Smooth muscle cell (in vitro differentiated cells): ENCODE measurements at regions not wholly inside any gene's neighbourhood (a gene's known extent, or its start where the extent isn't known, plus 50 kb on each side); places are given as distances from the start of the nearest gene placed in this dataset.
"Not testable (repeated sequence)": the region's sequence is repeated elsewhere in the genome, so short reads cannot be mapped to it uniquely, and the experiment has no call there.

ENCODE experiments used
- DNase-seq: peaks from one replicate; lab custom pipeline; 2025; ENCODE audit not compliant: unreplicated experiment; lab: John Stamatoyannopoulos, UW
- H2AFZ ChIP-seq: fragments of 200-600 bp; sonication (generic); 2 replicates; pipeline ENCODE4 v1.6.0; 2016; ENCODE audit warnings: antibody characterized with exemption, low read depth, mild to moderate bottlenecking
- H3F3A ChIP-seq: fragments of 200-600 bp; sonication (generic); 2 replicates; pipeline ENCODE4 v1.6.0; 2017; ENCODE audit warnings: antibody characterized with exemption, low read depth
- H3K27ac ChIP-seq: fragments of 200-600 bp; sonication (generic); 2 replicates; pipeline ENCODE4 v1.5.1; 2016; ENCODE audit warnings: low read depth, mild to moderate bottlenecking
- H3K27me3 ChIP-seq: fragments of 200-600 bp; sonication (generic); 2 replicates; pipeline ENCODE4 v1.6.1; 2016; ENCODE audit warnings: low read depth, mild to moderate bottlenecking
- H3K36me3 ChIP-seq: fragments of 200-600 bp; sonication (generic); 2 replicates; pipeline ENCODE4 v1.5.1; 2016; ENCODE audit warnings: low read depth
- H3K4me1 ChIP-seq: fragments of 200-600 bp; sonication (generic); 2 replicates; pipeline ENCODE4 v1.5.1; 2016; ENCODE audit warnings: low read depth
- H3K4me2 ChIP-seq: fragments of 200-600 bp; sonication (generic); 2 replicates; pipeline ENCODE4 v1.6.0; 2016; ENCODE audit warnings: mild to moderate bottlenecking
- H3K4me3 ChIP-seq: fragments of 200-600 bp; sonication (generic); 2 replicates; pipeline ENCODE4 v1.5.1; 2016; ENCODE audit warnings: mild to moderate bottlenecking
- H3K79me2 ChIP-seq: fragments of 200-600 bp; sonication (generic); 2 replicates; pipeline ENCODE4 v1.6.0; 2016; ENCODE audit warnings: low read depth, mild to moderate bottlenecking
- H3K9ac ChIP-seq: fragments of 200-600 bp; sonication (generic); 2 replicates; pipeline ENCODE4 v1.6.0; 2016; ENCODE audit warnings: low read depth
- H3K9me3 ChIP-seq: fragments of 200-600 bp; sonication (generic); replicated peaks from 2 replicates; pipeline ENCODE4 v1.5.1; 2016; ENCODE audit warnings: low read depth
- H4K20me1 ChIP-seq: fragments of 200-600 bp; sonication (generic); 2 replicates; pipeline ENCODE4 v1.6.0; 2016; ENCODE audit warnings: low read depth
- CTCF ChIP-seq: fragments of 200-600 bp; sonication (generic); IDR thresholded peaks from 2 replicates; pipeline ENCODE4 v1.5.1; 2017; ENCODE audit warnings: borderline replicate concordance, mild to moderate bottlenecking, antibody characterized with exemption; ENCODE audit not compliant: insufficient read depth, poor library complexity, severe bottlenecking
- WGBS: methylation state at CpG from one replicate; pipeline ENCODE4 v1.1.7; 2016; ENCODE audit warnings: low lambda C conversion rate; 5-methylcytosine and 5-hydroxymethylcytosine counted together

- no peak for DNase-seq
- H3K4me1 ChIP-seq: no peaks in the 10 kb centered on the region
- H3K9me3 ChIP-seq: no peaks in the 10 kb centered on the region
- WGBS: 0% methylated on average over 1 of the region's 1 CpG
- H2AFZ ChIP-seq: no peak overlapping the region
- no peaks in the 10 kb centered on the region for H3K36me3 ChIP-seq
- H3K4me3 ChIP-seq: no peak overlapping the region
- no peak overlapping the region for H3K27ac ChIP-seq
- H3K9ac ChIP-seq: no peak overlapping the region
- H4K20me1 ChIP-seq: no peaks in the 10 kb centered on the region
- no peak for TF ChIP-seq CTCF
- no peaks in the 10 kb centered on the region for H3K27me3 ChIP-seq
- H3K4me2 ChIP-seq: no peak overlapping the region
- H3F3A ChIP-seq: no peaks in the 10 kb centered on the region
- no peaks in the 10 kb centered on the region for H3K79me2 ChIP-seq
Observed at GRCh38 chr5:30498972-30499371, 694.5 kb upstream of the CDH6 start.

- not testable (repeated sequence) for H3K9me3 ChIP-seq, H4K20me1 ChIP-seq, DNase-seq, H3K36me3 ChIP-seq, H3K9ac ChIP-seq, H3F3A ChIP-seq, H3K4me3 ChIP-seq, H3K27me3 ChIP-seq, H3K27ac ChIP-seq, H3K4me2 ChIP-seq, H2AFZ ChIP-seq, H3K79me2 ChIP-seq, H3K4me1 ChIP-seq
- WGBS: 94% methylated on average over 3 of the region's 3 CpGs
Observed at GRCh38 chr5:30498509-30498908, 695.0 kb upstream of the CDH6 start.

- DNase-seq, H4K20me1 ChIP-seq, H3K9ac ChIP-seq, H3K79me2 ChIP-seq, H3K4me2 ChIP-seq, H2AFZ ChIP-seq, H3K36me3 ChIP-seq, H3K4me3 ChIP-seq, H3K27me3 ChIP-seq, H3K27ac ChIP-seq, H3K4me1 ChIP-seq, H3K9me3 ChIP-seq, H3F3A ChIP-seq: not testable (repeated sequence)
- 91% methylated on average over 5 of the region's 7 CpGs for WGBS
Observed at GRCh38 chr5:30494113-30494512, 699.4 kb upstream of the CDH6 start.

- Histone ChIP-seq H4K20me1 (no peaks in the 10 kb centered on the region), H3K9ac (no peak overlapping the region), H3K27ac (no peak overlapping the region), H3K9me3 (no peaks in the 10 kb centered on the region), H2AFZ (no peak overlapping the region), H3F3A (no peaks in the 10 kb centered on the region), H3K27me3 (no peaks in the 10 kb centered on the region), H3K4me3 (no peak overlapping the region), H3K4me2 (no peak overlapping the region), H3K4me1 (no peaks in the 10 kb centered on the region), H3K36me3 (no peaks in the 10 kb centered on the region), H3K79me2 (no peaks in the 10 kb centered on the region)
- TF ChIP-seq CTCF: no peak
- DNase-seq: no peak
Observed at GRCh38 chr5:30479104-30479503, 714.4 kb upstream of the CDH6 start.

GRCh38 chr5:30475429-30475828 lies 718.1 kb upstream of the CDH6 start:
- H3K4me1 ChIP-seq: no peaks in the 10 kb centered on the region
- TF ChIP-seq CTCF: no peak
- DNase-seq: no peak
- H3K4me3 ChIP-seq: no peak overlapping the region
- H3K4me2 ChIP-seq: no peak overlapping the region
- no peaks in the 10 kb centered on the region for H3K9me3 ChIP-seq
- H4K20me1 ChIP-seq: no peaks in the 10 kb centered on the region
- H3K27me3 ChIP-seq: no peaks in the 10 kb centered on the region
- H3K9ac ChIP-seq: no peak overlapping the region
- H3K36me3 ChIP-seq: no peaks in the 10 kb centered on the region
- no peak overlapping the region for H2AFZ ChIP-seq
- H3K79me2 ChIP-seq: no peaks in the 10 kb centered on the region
- H3K27ac ChIP-seq: no peak overlapping the region
- no peaks in the 10 kb centered on the region for H3F3A ChIP-seq
- 89% methylated on average over 4 of the region's 4 CpGs for WGBS
